Astrocyte (in vitro differentiated cells and primary cell): ENCODE measurements at regions not wholly inside any gene's neighbourhood (a gene's known extent, or its start where the extent isn't known, plus 50 kb on each side); places are given as distances from the start of the nearest gene placed in this dataset.

Experiments used
- CTCF ChIP-seq: IDR thresholded peaks from 2 replicates; pipeline ENCODE4 v1.5.1; 2011; ENCODE audit warnings: low read depth, mild to moderate bottlenecking, inconsistent platforms, low read length, moderate library complexity; ENCODE audit not compliant: insufficient read depth
- EZH2 ChIP-seq: IDR thresholded peaks from 2 replicates; pipeline ENCODE4 v1.6.1; 2012; ENCODE audit warnings: mild to moderate bottlenecking, low read length, inconsistent platforms; ENCODE audit not compliant: insufficient read depth

- no peak for TF ChIP-seq EZH2
- no peak for TF ChIP-seq CTCF
Measured at GRCh38 chr1:38690790-38691449, 168.7 kb downstream of the RRAGC start.
